HepG2 (cell line): ENCODE measurements at regions not wholly inside any gene's neighbourhood (a gene's known extent, or its start where the extent isn't known, plus 50 kb on each side); places are given as distances from the start of the nearest gene placed in this dataset.

ENCODE experiments used
- ATAC-seq: fragments of 200-7000 bp; cut with Tn5 transposase; 3 replicates; pipeline ENCODE4 v1.9.1; 2020; ENCODE audit warnings: mild to moderate bottlenecking, moderate library complexity
- BruUV-seq: library from RNA; stranded (reverse); fragments of 400-500 nt; replicated peaks from 2 replicates; lab custom pipeline; 2021; lab: Mats Ljungman, UMichigan
- CTCF ChIA-PET: fragments of 300-600 bp; formaldehyde crosslinking; extraction: SDS; loops from one replicate; lab custom pipeline; 2021; ENCODE audit warnings: low total read pairs, inconsistent platforms, low intra/inter-chr PET ratio; lab: Yijun Ruan, JAX
- POLR2A ChIA-PET: fragments of 350-600 bp; sonication (Branson Sonifier 250); formaldehyde crosslinking; loops from one replicate; lab custom pipeline; 2020; ENCODE audit warnings: antibody characterized with exemption, inconsistent platforms; lab: Yijun Ruan, JAX
- DNase-seq: peaks from one replicate; pipeline ENCODE4 v3.0.0-alpha.2; 2015; ENCODE audit warnings: low spot score
- FAIRE-seq: peaks from 3 replicates; lab custom pipeline; 2011; peaks lifted over from hg19 to GRCh38; lab: Jason Lieb, UNC
- H2AFZ ChIP-seq: one replicate; pipeline ENCODE4 v1.6.1; 2011; ENCODE audit warnings: low read length, inconsistent platforms
- H3K27ac ChIP-seq: fragments of 300-600 bp; 3 replicates; pipeline ENCODE4 v1.8.0; 2011; ENCODE audit warnings: mixed run types, mild to moderate bottlenecking, mixed read lengths, low read length, inconsistent platforms; ENCODE audit not compliant: insufficient read depth; ENCODE audit errors: extremely low read length
- H3K27me3 ChIP-seq, 2 experiments: fragments of 200-600 bp in 1 of 2; 2 replicates in 1 of 2; 3 replicates in 1 of 2; pipeline versions ENCODE4 v1.6.0 to v1.8.0; 2011; ENCODE audit warnings: low read length in 2 of 2, mild to moderate bottlenecking in 2 of 2, moderate library complexity in 2 of 2, inconsistent platforms in 1 of 2; ENCODE audit not compliant: insufficient read depth in 2 of 2, control insufficient read depth in 1 of 2
- H3K36me3 ChIP-seq, 2 experiments: fragments of 200-600 bp in 1 of 2; replicated peaks in 1 of 2; 2 replicates in 1 of 2; 3 replicates in 1 of 2; pipeline versions ENCODE4 v1.5.1 to v1.8.0; 2011; ENCODE audit warnings: low read length in 2 of 2, inconsistent platforms in 1 of 2; ENCODE audit not compliant: insufficient read depth in 2 of 2, control insufficient read depth in 1 of 2
- H3K4me1 ChIP-seq: 2 replicates; pipeline ENCODE4 v1.5.1; 2012; ENCODE audit warnings: low read length, inconsistent platforms; ENCODE audit not compliant: insufficient read depth
- H3K4me2 ChIP-seq: 2 replicates; pipeline ENCODE4 v1.6.0; 2011; ENCODE audit warnings: low read depth, low read length, inconsistent platforms
- H3K4me3 ChIP-seq, 3 experiments: fragments of 200-600 bp in 1 of 3; sonication (generic), shearing (Covaris generic) in 1 of 3; replicated peaks in 1 of 3; 2 replicates each; pipeline ENCODE4 v1.5.1; 2011 to 2016; ENCODE audit warnings: low read length in 3 of 3, inconsistent platforms in 2 of 3, low read depth in 2 of 3, mild to moderate bottlenecking in 2 of 3, control low read depth in 1 of 3, mixed read lengths in 1 of 3; ENCODE audit not compliant: insufficient read depth in 1 of 3
- H3K79me2 ChIP-seq: one replicate; pipeline ENCODE4 v1.6.1; 2011; ENCODE audit warnings: low read length, inconsistent platforms; ENCODE audit not compliant: insufficient read depth
- H3K9ac ChIP-seq: 2 replicates; pipeline ENCODE4 v1.6.0; 2011; ENCODE audit warnings: mild to moderate bottlenecking, low read depth, low read length, inconsistent platforms; ENCODE audit not compliant: insufficient read depth
- H3K9me3 ChIP-seq: 2 replicates; pipeline ENCODE4 v1.5.1; 2012; ENCODE audit warnings: mild to moderate bottlenecking, low read length
- H4K20me1 ChIP-seq: 2 replicates; pipeline ENCODE4 v1.6.0; 2011; ENCODE audit warnings: inconsistent platforms, mild to moderate bottlenecking, low read length, moderate library complexity; ENCODE audit not compliant: insufficient read depth
- GLMP ChIP-seq: sonication (generic); formaldehyde crosslinking; IDR thresholded peaks from 2 replicates; pipeline ENCODE4 v1.9.0; 2021; ENCODE audit warnings: missing genetic modification reagents, mild to moderate bottlenecking, borderline replicate concordance
- HOMEZ ChIP-seq: IDR thresholded peaks from 2 replicates; pipeline ENCODE4 v1.6.1; 2016; ENCODE audit warnings: low read depth
- MIER2 ChIP-seq: IDR thresholded peaks from 2 replicates; pipeline ENCODE4 v1.6.1; 2016; ENCODE audit warnings: missing biosample characterization, missing genetic modification reagents
- RFXAP ChIP-seq: sonication (generic); formaldehyde crosslinking; IDR thresholded peaks from 2 replicates; pipeline ENCODE4 v1.4.0; 2020; ENCODE audit warnings: missing genetic modification reagents, borderline replicate concordance
- RXRA ChIP-seq: sonication (generic); formaldehyde crosslinking; IDR thresholded peaks from 2 replicates; pipeline ENCODE4 v1.5.1; 2020; ENCODE audit warnings: missing genetic modification reagents
- SP2 ChIP-seq: sonication (generic); formaldehyde crosslinking; IDR thresholded peaks from 2 replicates; pipeline ENCODE4 v1.5.1; 2020; ENCODE audit warnings: mild to moderate bottlenecking, missing genetic modification reagents
- ZBED4 ChIP-seq: sonication (generic); formaldehyde crosslinking; IDR thresholded peaks from 2 replicates; pipeline ENCODE4 v1.4.0; 2020; ENCODE audit warnings: missing genetic modification reagents, borderline replicate concordance
- ZBTB33 ChIP-seq: sonication (generic); formaldehyde crosslinking; IDR thresholded peaks from 2 replicates; pipeline ENCODE4 v1.4.0; 2020; ENCODE audit warnings: missing genetic modification reagents
- ZBTB49 ChIP-seq: sonication (generic); formaldehyde crosslinking; IDR thresholded peaks from 2 replicates; pipeline ENCODE4 v1.4.0; 2020; ENCODE audit warnings: missing genetic modification reagents, borderline replicate concordance
- ZNF775 ChIP-seq: sonication (generic); formaldehyde crosslinking; IDR thresholded peaks from 2 replicates; pipeline ENCODE4 v1.4.0; 2020; ENCODE audit warnings: missing genetic modification reagents, mild to moderate bottlenecking, moderate library complexity, borderline replicate concordance
- ZSCAN21 ChIP-seq: sonication (generic); formaldehyde crosslinking; IDR thresholded peaks from 2 replicates; pipeline ENCODE4 v1.8.0; 2022; ENCODE audit warnings: mild to moderate bottlenecking, missing genetic modification reagents, moderate library complexity, borderline replicate concordance
- WGBS: methylation state at CpG from one replicate; pipeline ENCODE4 v1.1.6; 2017; ENCODE audit warnings: low lambda C conversion rate; 5-methylcytosine and 5-hydroxymethylcytosine counted together
- in situ Hi-C: cut with HindIII; loops from 2 replicates; pipeline ENCODE4 v1.10.0; 2017; ENCODE audit warnings: low pct_unique_long_range_greater_than_20kb; ENCODE audit not compliant: extremely low pct_ligation_motif_present
- intact Hi-C: fragments of 100-400 bp; cut with micrococcal nuclease; formaldehyde crosslinking; loops from one replicate; pipeline ENCODE4 v1.10.0; 2022; ENCODE audit not compliant: unreplicated experiment

GRCh38 chr1:193540511-193540910 lies 354.1 kb upstream of the B3GALT2 start (continued):
- TF ChIP-seq ZBTB49 (no peak), ZBTB33 (CRISPR knock-in tag) (no peak)

- Histone ChIP-seq H4K20me1 (no peaks in the 10 kb centered on the region), H3K9ac (no peak overlapping the region), H3K36me3 (no peaks in the 10 kb centered on the region), H3K4me1 (no peaks in the 10 kb centered on the region), H3K79me2 (no peaks in the 10 kb centered on the region), H3K27ac (no peak overlapping the region), H2AFZ (no peak overlapping the region), H3K9me3 (no peaks in the 10 kb centered on the region), H3K4me2 (no peak overlapping the region), H3K4me3 (no peak overlapping the region), H3K27me3 (no peaks in the 10 kb centered on the region)
- no peak for ATAC-seq
- in situ Hi-C loops: no loop called here
- intact Hi-C loops: no loop called here
- ChIA-PET CTCF (no interaction called here), POLR2A (no interaction called here)
- WGBS: 26% methylated on average over 7 of the region's 7 CpGs
- FAIRE-seq: no peak
- BruUV-seq: no TSS peak
- no peak for DNase-seq
- no peak for TF ChIP-seq RXRA
- TF ChIP-seq GLMP (CRISPR knock-in tag): no peak
- no peak for TF ChIP-seq ZNF775
- TF ChIP-seq MIER2 (CRISPR knock-in tag): no peak
- no peak for TF ChIP-seq ZBED4
- TF ChIP-seq HOMEZ (CRISPR knock-in tag): no peak
- TF ChIP-seq ZSCAN21: no peak
- no peak for TF ChIP-seq SP2 (CRISPR knock-in tag)
- TF ChIP-seq RFXAP (CRISPR knock-in tag): no peak
Observed at GRCh38 chr1:193539731-193540459, 353.5 kb upstream of the B3GALT2 start.
